Heart right ventricle (tissue), 16 donors: ENCODE measurements at regions not wholly inside any gene's neighbourhood (a gene's known extent, or its start where the extent isn't known, plus 50 kb on each side); places are given as distances from the start of the nearest gene placed in this dataset.

ENCODE experiments used
- ATAC-seq, 8 donors: fragments of 200-7000 bp; cut with Tn5 transposase; one replicate each; pipeline ENCODE4 v1.9.1; 2020; ENCODE audit warnings: mild to moderate bottlenecking in 8 of 8, moderate library complexity in 8 of 8, moderate number of reproducible peaks in 1 of 8
- DNase-seq, 2 donors: peaks; one replicate each; pipeline ENCODE4 v3.0.0-alpha.2; 2020
- H3K27ac ChIP-seq, 10 donors: fragments of 200-600 bp; sonication (generic) in 2 of 10; one replicate each; pipeline versions ENCODE4 v1.5.0 to v1.8.0; 2020 to 2022; ENCODE audit warnings: mild to moderate bottlenecking in 3 of 10
- H3K27me3 ChIP-seq, 7 donors: fragments of 200-600 bp; one replicate each; pipeline ENCODE4 v1.8.0; 2021 to 2022; ENCODE audit warnings: mild to moderate bottlenecking in 2 of 7
- H3K36me3 ChIP-seq, 9 donors: fragments of 200-600 bp; sonication (generic) in 1 of 9; one replicate each; pipeline versions ENCODE4 v1.5.0 to v1.8.0; 2020 to 2022; ENCODE audit warnings: mild to moderate bottlenecking in 2 of 9
- H3K4me1 ChIP-seq, 9 donors: fragments of 200-600 bp; sonication (generic) in 1 of 9; one replicate each; pipeline versions ENCODE4 v1.5.0 to v1.8.0; 2020 to 2022; ENCODE audit warnings: mild to moderate bottlenecking in 4 of 9
- H3K4me3 ChIP-seq, 10 donors: fragments of 200-600 bp; sonication (generic) in 2 of 10; one replicate each; pipeline versions ENCODE4 v1.5.0 to v1.8.0; 2020 to 2022; ENCODE audit warnings: mild to moderate bottlenecking in 7 of 10, moderate library complexity in 2 of 10
- H3K9me3 ChIP-seq, 11 donors: fragments of 200-600 bp in 10 of 11; sonication (generic) in 2 of 11; one replicate each; pipeline versions ENCODE4 v1.5.0 to v1.8.0; 2013 to 2022; ENCODE audit warnings: mild to moderate bottlenecking in 2 of 11, control low read depth in 1 of 11, moderate library complexity in 1 of 11
- CTCF ChIP-seq, 9 donors: fragments of 200-600 bp; sonication (generic) in 2 of 9; IDR thresholded peaks; one replicate each; pipeline versions ENCODE4 v1.5.0 to v1.8.0; 2021 to 2022; ENCODE audit warnings: antibody characterized with exemption in 9 of 9, mild to moderate bottlenecking in 5 of 9, moderate library complexity in 1 of 9
- WGBS, 2 donors: extraction: QIAGEN DNeasy Blood & Tissue Kit; methylation state at CpG; one replicate each; pipeline ENCODE4 v1.1.7; 2013; ENCODE audit warnings: inconsistent platforms in 1 of 2; 5-methylcytosine and 5-hydroxymethylcytosine counted together
- intact Hi-C, 10 donors: fragments of 100-400 bp; cut with DNase I; formaldehyde crosslinking; loops; one replicate each; pipeline versions ENCODE4 v1.11.1 to v1.14.2; 2022
- donor health status: Arrhythmogenic right ventricular cardiomyopathy.
- donor health status: ischemic (EF 13 %, LVEDD 7.1; RV severe dilation, severe dysfunction).
- donor health status: healthy with polysubstance abuse.
- donor health status: DM: no; HTN: yes; CAD: no.
- donor health status: DM: no; HTN: no; CAD: no.
- donor health status: ischemic (EF 25% LVEDD 6.9; RV normal size, moderate dysfunction).
- donor health status: ischemic (EF 25% LVEDD 5.7; RV mildly dilated, moderate dysfunction).
- donor health status: healthy.
- donor health status: DM: yes; HTN: yes; CAD: no.
- donor health status: Ischemic cardiomyopathy.
- donor health status: ischemic (EF 35%, LVEDD 5.7; RV mildly dilated, moderate dysfunction).
- donor health status: nonischemic (EF 11% LVEDD 7.7; RV severe dilation, severe dysfunction).
- donor health status: DM: yes; HTN: yes; CAD: no.
- donor health status: PGD.
- donor health status: ischemic (EF 29% LVEDD 5.4; RV normal size, mild dysfunction).
- donor health status: nonischemic (EF 23%, LVEDD 6.1; RV moderate dilation, normal function).

GRCh38 chr3:117637666-117638065 lies 928.1 kb downstream of the TUSC7 start:
- intact Hi-C loops = no loop called here
- Histone ChIP-seq H3K27ac (no peak overlapping the region), H3K9me3 (peaks cover 0 to 7% (median 0%) of the 10 kb centered on the region in 11 donors), H3K36me3 (no peaks in the 10 kb centered on the region), H3K4me1 (no peaks in the 10 kb centered on the region), H3K27me3 (no peaks in the 10 kb centered on the region), H3K4me3 (no peak overlapping the region)
- ATAC-seq (no peak), DNase-seq (no peak)
- TF ChIP-seq CTCF (IDR thresholded peaks at IDR 0.05) = no peak
- WGBS, 2 donors = 89% methylated on average over 5 of the region's 5 CpGs

- ATAC-seq (no peak), DNase-seq (no peak)
- H3K4me3 ChIP-seq = no peak overlapping the region
- H3K27me3 ChIP-seq = no peaks in the 10 kb centered on the region
- TF ChIP-seq CTCF (IDR thresholded peaks at IDR 0.05) = no peak
- H3K4me1 ChIP-seq = no peaks in the 10 kb centered on the region
- H3K9me3 ChIP-seq = peaks cover 0 to 5% (median 0%) of the 10 kb centered on the region in 11 donors
- intact Hi-C loops = no loop called here
- H3K36me3 ChIP-seq = no peaks in the 10 kb centered on the region
- H3K27ac ChIP-seq = no peak overlapping the region
Measured at GRCh38 chr3:117644203-117644602, 934.6 kb downstream of the TUSC7 start.

GRCh38 chr3:117645561-117646242 lies 936.1 kb downstream of the TUSC7 start:
- intact Hi-C loops = no loop called here
- 88 to 94% methylated on average over 4 of the region's 4 CpGs for WGBS, 2 donors

GRCh38 chr3:117647435-117647834 lies 937.9 kb downstream of the TUSC7 start:
- 71 to 78% methylated on average over 2 of the region's 2 CpGs for WGBS, 2 donors
- Histone ChIP-seq H3K27me3 (no peaks in the 10 kb centered on the region), H3K4me3 (no peak overlapping the region), H3K4me1 (no peaks in the 10 kb centered on the region), H3K27ac (no peak overlapping the region), H3K9me3 (peaks cover 0 to 5% (median 0%) of the 10 kb centered on the region in 11 donors), H3K36me3 (no peaks in the 10 kb centered on the region)
- ATAC-seq (no peak), DNase-seq (no peak)
- TF ChIP-seq CTCF (IDR thresholded peaks at IDR 0.05) = no peak
- intact Hi-C loops = no loop called here

More at GRCh38 chr3:117645561-117646242, 936.1 kb downstream of the TUSC7 start:
- H3K27ac ChIP-seq = no peak overlapping the region
- no peaks in the 10 kb centered on the region for H3K36me3 ChIP-seq
- no peak overlapping the region for H3K4me3 ChIP-seq
- no peaks in the 10 kb centered on the region for H3K4me1 ChIP-seq
- no peaks in the 10 kb centered on the region for H3K27me3 ChIP-seq
- no peak for TF ChIP-seq CTCF (IDR thresholded peaks at IDR 0.05)
- ATAC-seq (no peak), DNase-seq (no peak)
- H3K9me3 ChIP-seq = peaks cover 0 to 5% (median 0%) of the 10 kb centered on the region in 11 donors
